RWPE1 (cell line): ENCODE measurements at regions not wholly inside any gene's neighbourhood (a gene's known extent, or its start where the extent isn't known, plus 50 kb on each side); places are given as distances from the start of the nearest gene placed in this dataset.

Source experiments
- CTCF ChIA-PET: fragments of 350-600 bp; sonication (Branson Sonifier 250); formaldehyde crosslinking; extraction: SDS; loops from one replicate; lab custom pipeline; 2021; lab: Yijun Ruan, JAX
- POLR2A ChIA-PET: fragments of 400-600 bp; formaldehyde crosslinking; extraction: SDS; loops from one replicate; lab custom pipeline; 2020; ENCODE audit warnings: antibody characterized with exemption; ENCODE audit not compliant: low non-redundant PET; lab: Yijun Ruan, JAX
- DNase-seq: peaks from one replicate; pipeline ENCODE4 v3.0.0; 2012; ENCODE audit warnings: low spot score
- H3K27ac ChIP-seq: fragments of 450-650 bp; 2 replicates; pipeline ENCODE4 v1.5.1; 2017
- CTCF ChIP-seq: fragments of 450-650 bp; conservative IDR thresholded peaks from 2 replicates; pipeline ENCODE4 v1.5.1; 2017; ENCODE audit warnings: low read depth, mild to moderate bottlenecking

GRCh38 chr12:94031763-94032162 lies 116.6 kb upstream of the PLXNC1 start:
- no peak for DNase-seq
- H3K27ac ChIP-seq = no peak overlapping the region
- POLR2A ChIA-PET = no interaction called here
- TF ChIP-seq CTCF = no peak
- CTCF ChIA-PET = interaction anchor here (0.7 kb wide), 1 partner anchor 463 kb away, joined by 4 read pairs; no protein-coding TSS in a partner anchor

- no peak for TF ChIP-seq CTCF
- H3K27ac ChIP-seq = no peak overlapping the region
- no peak for DNase-seq
- ChIA-PET POLR2A (no interaction called here), CTCF (interaction anchor here (0.7 kb wide), 1 partner anchor 463 kb away, joined by 4 read pairs; no protein-coding TSS in a partner anchor)
These were observed 116.0 kb upstream of the PLXNC1 start for GRCh38 chr12:94032368-94032767.

- ChIA-PET CTCF (no interaction called here), POLR2A (interaction anchor here (0.5 kb wide), 1 partner anchor 115 kb away, joined by 3 read pairs; no protein-coding TSS in a partner anchor)
- TF ChIP-seq CTCF = no peak
- no peak for DNase-seq
- H3K27ac ChIP-seq = no peak overlapping the region
These were observed 115.3 kb upstream of the PLXNC1 start for GRCh38 chr12:94033101-94033500.

GRCh38 chr12:94033784-94034183 lies 114.6 kb upstream of the PLXNC1 start:
- POLR2A ChIA-PET = interaction anchor here (0.5 kb wide), 1 partner anchor 116 kb away, joined by 3 read pairs; no protein-coding TSS in a partner anchor
- no peak overlapping the region for H3K27ac ChIP-seq
- CTCF ChIA-PET = no interaction called here

GRCh38 chr12:94037444-94037843 lies 110.9 kb upstream of the PLXNC1 start:
- POLR2A ChIA-PET = no interaction called here
- H3K27ac ChIP-seq = no peak overlapping the region
- CTCF ChIA-PET = no interaction called here
- DNase-seq = no peak
- TF ChIP-seq CTCF = no peak

More at GRCh38 chr12:94033784-94034183, 114.6 kb upstream of the PLXNC1 start:
- no peak for TF ChIP-seq CTCF
- no peak for DNase-seq

GRCh38 chr12:94038605-94039004 lies 109.8 kb upstream of the PLXNC1 start:
- CTCF ChIA-PET = no interaction called here
- no peak overlapping the region for H3K27ac ChIP-seq
- POLR2A ChIA-PET = no interaction called here
- TF ChIP-seq CTCF = no peak
- no peak for DNase-seq
